Left lobe of liver (tissue), 2 donors: ENCODE measurements at regions not wholly inside any gene's neighbourhood (a gene's known extent, or its start where the extent isn't known, plus 50 kb on each side); places are given as distances from the start of the nearest gene placed in this dataset.

Experiments
- ATAC-seq: fragments of 200-7000 bp; cut with Tn5 transposase; one replicate; pipeline ENCODE4 v1.9.1; 2020; ENCODE audit warnings: mild to moderate bottlenecking, moderate library complexity
- DNase-seq: peaks from one replicate; pipeline ENCODE4 v3.0.0-alpha.2; 2020; ENCODE audit warnings: low spot score
- donor health status: DM: no; HTN: no; CAD: no; lungs with moderate emphysema.
- donor health status: DM: no; HTN: yes; CAD: no.

- ATAC-seq (no peak), DNase-seq (no peak)
Observed at GRCh38 chr6:63440057-63440456, 120.3 kb upstream of the LGSN start.

GRCh38 chr6:63440594-63440993, 120.8 kb upstream of the LGSN start:
- no peak for ATAC-seq
- no peak for DNase-seq

- DNase-seq (no peak), ATAC-seq (no peak)
Observed at GRCh38 chr6:63441266-63441956, 121.6 kb upstream of the LGSN start.

- ATAC-seq (no peak), DNase-seq (no peak)
Observed at GRCh38 chr6:63442870-63443269, 123.1 kb upstream of the LGSN start.

GRCh38 chr6:63444768-63445167, 125.0 kb upstream of the LGSN start:
- DNase-seq: peak; percentile 81
- peak; percentile 85 for ATAC-seq

- DNase-seq (no peak), ATAC-seq (no peak)
Observed at GRCh38 chr6:63446405-63446804, 125.9 kb upstream of the LOC128125822 start.

- ATAC-seq (peak; percentile 50), DNase-seq (no peak)
Observed at GRCh38 chr6:63447134-63447533, 125.1 kb upstream of the LOC128125822 start.

- DNase-seq: no peak
- ATAC-seq: peak; percentile 15
Observed at GRCh38 chr6:63448229-63448628, 124.1 kb upstream of the LOC128125822 start.

GRCh38 chr6:63449714-63450113, 122.6 kb upstream of the LOC128125822 start:
- no peak for ATAC-seq

GRCh38 chr6:63451238-63451637, 121.0 kb upstream of the LOC128125822 start:
- ATAC-seq (no peak), DNase-seq (no peak)

More at GRCh38 chr6:63449714-63450113, 122.6 kb upstream of the LOC128125822 start:
- no peak for DNase-seq

GRCh38 chr6:63452125-63452524, 120.2 kb upstream of the LOC128125822 start:
- ATAC-seq (peak; percentile 86), DNase-seq (peak; percentile 91)

- no peak for ATAC-seq
- DNase-seq: no peak
Observed at GRCh38 chr6:63456734-63457133, 115.5 kb upstream of the LOC128125822 start.

GRCh38 chr6:63458480-63459115, 113.7 kb upstream of the LOC128125822 start:
- DNase-seq (no peak), ATAC-seq (peak; percentile 90)

- no peak for ATAC-seq
- DNase-seq: no peak
Observed at GRCh38 chr6:63459814-63460213, 112.5 kb upstream of the LOC128125822 start.

- ATAC-seq (no peak), DNase-seq (no peak)
Observed at GRCh38 chr6:63460971-63461370, 111.3 kb upstream of the LOC128125822 start.

GRCh38 chr6:63464060-63464459, 108.2 kb upstream of the LOC128125822 start:
- ATAC-seq (no peak), DNase-seq (no peak)

- peak; percentile 80 for ATAC-seq
- no peak for DNase-seq
Observed at GRCh38 chr6:63465750-63466149, 106.5 kb upstream of the LOC128125822 start.

- no peak for DNase-seq
- ATAC-seq: no peak
Observed at GRCh38 chr6:63466242-63466733, 106.0 kb upstream of the LOC128125822 start.

- DNase-seq (no peak), ATAC-seq (peak; percentile 49)
Observed at GRCh38 chr6:63467247-63467954, 104.9 kb upstream of the LOC128125822 start.

GRCh38 chr6:63471145-63471544, 101.1 kb upstream of the LOC128125822 start:
- ATAC-seq: peak; percentile 68
- peak; percentile 63 for DNase-seq

GRCh38 chr6:63471654-63472053, 100.6 kb upstream of the LOC128125822 start:
- ATAC-seq: no peak
- DNase-seq: no peak

GRCh38 chr6:63475707-63476106, 96.6 kb upstream of the LOC128125822 start:
- ATAC-seq (peak; percentile 89), DNase-seq (peak; percentile 82)
